Mesenchymal stem cell (in vitro differentiated cells and primary cell): ENCODE measurements at regions not wholly inside any gene's neighbourhood (a gene's known extent, or its start where the extent isn't known, plus 50 kb on each side); places are given as distances from the start of the nearest gene placed in this dataset.

Experiments used
- DNase-seq: peaks from one replicate; pipeline ENCODE4 v3.0.0-alpha.2; 2013
- H2AFZ ChIP-seq: one replicate; pipeline ENCODE4 v1.6.1; 2013; ENCODE audit warnings: low read depth, mild to moderate bottlenecking, control low read depth, inconsistent platforms, low read length, moderate library complexity
- H2AK5ac ChIP-seq: 2 replicates; pipeline ENCODE4 v1.6.1; 2013; ENCODE audit warnings: low read length, moderate library complexity, mild to moderate bottlenecking, inconsistent platforms; ENCODE audit not compliant: severe bottlenecking
- H2BK120ac ChIP-seq: one replicate; pipeline ENCODE4 v1.6.1; 2013; ENCODE audit warnings: low read depth, mild to moderate bottlenecking, inconsistent platforms, low read length, moderate library complexity
- H2BK12ac ChIP-seq, 2 experiments: one replicate each; pipeline ENCODE4 v1.6.1; 2013; ENCODE audit warnings: inconsistent platforms in 2 of 2, low read length in 2 of 2, mild to moderate bottlenecking in 2 of 2, moderate library complexity in 2 of 2, control low read depth in 1 of 2
- H2BK15ac ChIP-seq: one replicate; pipeline ENCODE4 v1.6.1; 2013; ENCODE audit warnings: mild to moderate bottlenecking, low read depth, inconsistent platforms; ENCODE audit not compliant: poor library complexity, severe bottlenecking
- H2BK5ac ChIP-seq: 2 replicates; pipeline ENCODE4 v1.6.1; 2013; ENCODE audit warnings: low read depth, mild to moderate bottlenecking, low read length, control low read depth, inconsistent platforms; ENCODE audit not compliant: poor library complexity, severe bottlenecking
- H3K14ac ChIP-seq, 2 experiments: one replicate each; pipeline ENCODE4 v1.6.1; 2013; ENCODE audit warnings: inconsistent platforms in 2 of 2, low read length in 2 of 2, control low read depth in 1 of 2, mild to moderate bottlenecking in 1 of 2, moderate library complexity in 1 of 2
- H3K18ac ChIP-seq, 2 experiments: one replicate each; pipeline ENCODE4 v1.6.1; 2013; ENCODE audit warnings: inconsistent platforms in 2 of 2, low read length in 2 of 2, control low read depth in 1 of 2, low read depth in 1 of 2, mild to moderate bottlenecking in 1 of 2
- H3K23ac ChIP-seq, 2 experiments: one replicate each; pipeline ENCODE4 v1.6.1; 2013; ENCODE audit warnings: inconsistent platforms in 2 of 2, low read length in 2 of 2, mild to moderate bottlenecking in 2 of 2, moderate library complexity in 2 of 2, control low read depth in 1 of 2
- H3K27ac ChIP-seq: 2 replicates; pipeline ENCODE4 v1.5.1; 2013; ENCODE audit warnings: mild to moderate bottlenecking, moderate library complexity, low read length, control low read depth, inconsistent platforms; ENCODE audit not compliant: poor library complexity, severe bottlenecking
- H3K27me3 ChIP-seq, 2 experiments: 2 replicates each; pipeline versions ENCODE4 v1.6.1 to v1.7.0; 2013; ENCODE audit warnings: low read length in 2 of 2, mild to moderate bottlenecking in 2 of 2, moderate library complexity in 2 of 2, control low read depth in 1 of 2, inconsistent platforms in 1 of 2; ENCODE audit not compliant: control insufficient read depth in 1 of 2, insufficient read depth in 1 of 2
- H3K36me3 ChIP-seq, 2 experiments: 2 replicates each; pipeline versions ENCODE4 v1.6.1 to v1.7.0; 2013; ENCODE audit warnings: low read length in 2 of 2, control low read depth in 1 of 2, inconsistent platforms in 1 of 2, low read depth in 1 of 2, mild to moderate bottlenecking in 1 of 2; ENCODE audit not compliant: insufficient read depth in 2 of 2, control insufficient read depth in 1 of 2
- H3K4ac ChIP-seq, 2 experiments: one replicate each; pipeline ENCODE4 v1.6.1; 2013; ENCODE audit warnings: inconsistent platforms in 2 of 2, low read length in 2 of 2, mild to moderate bottlenecking in 2 of 2, moderate library complexity in 2 of 2, control low read depth in 1 of 2, low read depth in 1 of 2
- H3K4me1 ChIP-seq: 2 replicates; pipeline ENCODE4 v1.6.1; 2013; ENCODE audit warnings: low read depth, low read length, control low read depth; ENCODE audit not compliant: control insufficient read depth, insufficient read depth
- H3K4me2 ChIP-seq: 2 replicates; pipeline ENCODE4 v1.6.1; 2013; ENCODE audit warnings: low read length, mild to moderate bottlenecking, inconsistent platforms; ENCODE audit not compliant: poor library complexity, severe bottlenecking
- H3K4me3 ChIP-seq, 2 experiments: 2 replicates each; pipeline versions ENCODE4 v1.5.1 to v1.7.0; 2013; ENCODE audit warnings: low read length in 2 of 2, mild to moderate bottlenecking in 2 of 2, control low read depth in 1 of 2, low read depth in 1 of 2; ENCODE audit not compliant: insufficient read depth in 1 of 2
- H3K79me1 ChIP-seq: replicated peaks from 2 replicates; pipeline ENCODE4 v1.6.1; 2013; ENCODE audit warnings: mild to moderate bottlenecking, control low read depth, low read length, inconsistent platforms; ENCODE audit not compliant: poor library complexity, severe bottlenecking
- H3K9ac ChIP-seq: 2 replicates; pipeline ENCODE4 v1.7.0; 2013; ENCODE audit warnings: mild to moderate bottlenecking, low read length, moderate library complexity
- H3K9me3 ChIP-seq: 2 replicates; pipeline ENCODE4 v1.7.0; 2013; ENCODE audit warnings: mild to moderate bottlenecking, low read length; ENCODE audit not compliant: control insufficient read depth
- H4K8ac ChIP-seq: one replicate; pipeline ENCODE4 v1.6.1; 2013; ENCODE audit warnings: inconsistent platforms, mild to moderate bottlenecking, low read length, moderate library complexity
- H4K91ac ChIP-seq: one replicate; pipeline ENCODE4 v1.6.1; 2013; ENCODE audit warnings: mild to moderate bottlenecking, low read length, inconsistent platforms
- WGBS: methylation state at CpG from one replicate; pipeline ENCODE4 v1.1.7; 2013; ENCODE audit warnings: mixed read lengths; 5-methylcytosine and 5-hydroxymethylcytosine counted together

- Histone ChIP-seq H3K23ac (no peak overlapping the region), H3K4me2 (no peak overlapping the region), H4K91ac (no peak overlapping the region), H3K14ac (no peak overlapping the region), H3K27me3 (no peaks in the 10 kb centered on the region), H2BK120ac (no peak overlapping the region), H3K79me1 (no peaks in the 10 kb centered on the region), H3K4me1 (peaks cover 16% of the 10 kb centered on the region), H3K36me3 (peaks cover 0 to 1% of the 10 kb centered on the region in 2 experiments), H2AK5ac (no peak overlapping the region), H3K4me3 (no peak overlapping the region), H2BK5ac (no peak overlapping the region), H2BK12ac (no peak overlapping the region), H3K18ac (no peak overlapping the region), H3K27ac (peak overlapping the region; percentile 15), H2BK15ac (no peak overlapping the region), H3K9ac (no peak overlapping the region), H2AFZ (no peak overlapping the region), H3K9me3 (no peaks in the 10 kb centered on the region), H3K4ac (no peak overlapping the region), H4K8ac (no peak overlapping the region)
- no peak for DNase-seq
- WGBS, result 96% methylated on average over 14 of the region's 14 CpGs
Observed at GRCh38 chr6:56766139-56766805, 123.6 kb upstream of the DST start.

- no peak overlapping the region for H2BK120ac ChIP-seq
- H3K4me2 ChIP-seq, result no peak overlapping the region
- H2AK5ac ChIP-seq, result no peak overlapping the region
- DNase-seq, result no peak
- no peak overlapping the region for H4K8ac ChIP-seq
- H3K23ac ChIP-seq, result no peak overlapping the region
- H2BK15ac ChIP-seq, result no peak overlapping the region
- H3K27ac ChIP-seq, result no peak overlapping the region
- H2BK12ac ChIP-seq, result no peak overlapping the region
- no peak overlapping the region for H2BK5ac ChIP-seq
- no peak overlapping the region for H4K91ac ChIP-seq
- H3K9ac ChIP-seq, result no peak overlapping the region
- no peaks in the 10 kb centered on the region for H3K9me3 ChIP-seq
- H3K4me1 ChIP-seq, result peaks cover 18% of the 10 kb centered on the region
- H3K18ac ChIP-seq, result no peak overlapping the region
- WGBS, result 93% methylated on average over 2 of the region's 2 CpGs
- H3K14ac ChIP-seq, result no peak overlapping the region
- peak overlapping the region in 1 of 2 experiments; percentile 19 for H3K4me3 ChIP-seq
- no peak overlapping the region for H3K4ac ChIP-seq
- H3K79me1 ChIP-seq, result no peaks in the 10 kb centered on the region
- no peaks in the 10 kb centered on the region for H3K27me3 ChIP-seq
- peaks cover 0 to 5% of the 10 kb centered on the region in 2 experiments for H3K36me3 ChIP-seq
- H2AFZ ChIP-seq, result no peak overlapping the region
Observed at GRCh38 chr6:56765494-56765893, 122.8 kb upstream of the DST start.

- peak overlapping the region in 1 of 2 experiments; percentile 39 for H2BK12ac ChIP-seq
- H3K4me2 ChIP-seq, result no peak overlapping the region
- peak overlapping the region; percentile 13 for H3K9ac ChIP-seq
- 37% methylated on average over 3 of the region's 3 CpGs for WGBS
- H4K8ac ChIP-seq, result no peak overlapping the region
- no peak overlapping the region for H3K23ac ChIP-seq
- H2BK15ac ChIP-seq, result no peak overlapping the region
- H3K4me3 ChIP-seq, result no peak overlapping the region
- no peak overlapping the region for H2AK5ac ChIP-seq
- no peaks in the 10 kb centered on the region for H3K27me3 ChIP-seq
- H3K27ac ChIP-seq, result peak overlapping the region; percentile 28
- peak overlapping the region in 1 of 2 experiments; percentile 32 for H3K14ac ChIP-seq
- no peak overlapping the region for H2AFZ ChIP-seq
- peak; percentile 77 for DNase-seq
- no peak overlapping the region for H2BK120ac ChIP-seq
- H4K91ac ChIP-seq, result no peak overlapping the region
- H3K4me1 ChIP-seq, result peaks cover 16% of the 10 kb centered on the region
- peaks cover 0 to 5% of the 10 kb centered on the region in 2 experiments for H3K36me3 ChIP-seq
- no peak overlapping the region for H2BK5ac ChIP-seq
- H3K9me3 ChIP-seq, result no peaks in the 10 kb centered on the region
- peak overlapping the region in 1 of 2 experiments; percentile 69 for H3K4ac ChIP-seq
- no peaks in the 10 kb centered on the region for H3K79me1 ChIP-seq
- peak overlapping the region in 1 of 2 experiments; percentile 93 for H3K18ac ChIP-seq
Observed at GRCh38 chr6:56764081-56764566, 121.4 kb upstream of the DST start.

- no peak overlapping the region for H4K91ac ChIP-seq
- no peak overlapping the region for H2BK15ac ChIP-seq
- no peak overlapping the region for H2BK12ac ChIP-seq
- no peak for DNase-seq
- no peak overlapping the region for H3K4me3 ChIP-seq
- no peak overlapping the region for H3K4me2 ChIP-seq
- H3K4ac ChIP-seq, result no peak overlapping the region
- H2BK5ac ChIP-seq, result no peak overlapping the region
- peaks cover 0 to 7% of the 10 kb centered on the region in 2 experiments for H3K36me3 ChIP-seq
- H3K23ac ChIP-seq, result no peak overlapping the region
- H2BK120ac ChIP-seq, result no peak overlapping the region
- H4K8ac ChIP-seq, result no peak overlapping the region
- no peaks in the 10 kb centered on the region for H3K27me3 ChIP-seq
- H3K4me1 ChIP-seq, result peaks cover 21% of the 10 kb centered on the region
- H3K9me3 ChIP-seq, result no peaks in the 10 kb centered on the region
- H3K18ac ChIP-seq, result no peak overlapping the region
- no peak overlapping the region for H3K27ac ChIP-seq
- no peak overlapping the region for H3K9ac ChIP-seq
- no peak overlapping the region for H2AK5ac ChIP-seq
- H2AFZ ChIP-seq, result no peak overlapping the region
- WGBS, result 91% methylated on average over 1 of the region's 1 CpG
- H3K14ac ChIP-seq, result no peak overlapping the region
- no peaks in the 10 kb centered on the region for H3K79me1 ChIP-seq
Observed at GRCh38 chr6:56761651-56762050, 119.0 kb upstream of the DST start.
